DMS79 (cell line): ENCODE measurements at regions not wholly inside any gene's neighbourhood (a gene's known extent, or its start where the extent isn't known, plus 50 kb on each side); places are given as distances from the start of the nearest gene placed in this dataset.
"Not testable (repeated sequence)": the region's sequence is repeated elsewhere in the genome, so short reads cannot be mapped to it uniquely, and the experiment has no call there.

Source experiments
- DNase-seq: peaks from one replicate; lab custom pipeline; 2025; lab: John Stamatoyannopoulos, UW

- no peak for DNase-seq
Observed at GRCh38 chr5:92633875-92634487, 947.0 kb downstream of the NR2F1-AS1 start.

GRCh38 chr5:92633176-92633575 lies 947.8 kb downstream of the NR2F1-AS1 start:
- no peak for DNase-seq

- not testable (repeated sequence) for DNase-seq
Observed at GRCh38 chr5:92631237-92631701, 949.8 kb downstream of the NR2F1-AS1 start.

- no peak for DNase-seq
Observed at GRCh38 chr5:92629574-92629973, 951.4 kb downstream of the NR2F1-AS1 start.

- DNase-seq, result no peak
Observed at GRCh38 chr5:92629000-92629399, 952.0 kb downstream of the NR2F1-AS1 start.

- no peak for DNase-seq
Observed at GRCh38 chr5:92627186-92627585, 953.8 kb downstream of the NR2F1-AS1 start.

- DNase-seq, result no peak
Observed at GRCh38 chr5:92616085-92616484, 964.9 kb downstream of the NR2F1-AS1 start.

- no peak for DNase-seq
Observed at GRCh38 chr5:92613546-92613945, 967.5 kb downstream of the NR2F1-AS1 start.

GRCh38 chr5:92610435-92610834 lies 970.6 kb downstream of the NR2F1-AS1 start:
- DNase-seq, result not testable (repeated sequence)

- no peak for DNase-seq
Observed at GRCh38 chr5:92605591-92605990, 975.4 kb downstream of the NR2F1-AS1 start.

GRCh38 chr5:92599217-92599810 lies 981.7 kb downstream of the NR2F1-AS1 start:
- no peak for DNase-seq

- no peak for DNase-seq
Observed at GRCh38 chr5:92594031-92594430, 987.0 kb downstream of the NR2F1-AS1 start.

GRCh38 chr5:92588876-92589275 lies 992.1 kb downstream of the NR2F1-AS1 start:
- DNase-seq, result no peak

- DNase-seq, result no peak
Observed at GRCh38 chr5:92581690-92582089, 999.3 kb downstream of the NR2F1-AS1 start.

- no peak for DNase-seq
Observed at GRCh38 chr5:92581249-92581648, 999.8 kb downstream of the NR2F1-AS1 start.

- no peak for DNase-seq
Observed at GRCh38 chr5:92580814-92581213, 1000.2 kb downstream of the NR2F1-AS1 start.

- no peak for DNase-seq
Observed at GRCh38 chr5:92574023-92574422, 1007.0 kb downstream of the NR2F1-AS1 start.

GRCh38 chr5:92568522-92568921 lies 1012.5 kb downstream of the NR2F1-AS1 start:
- no peak for DNase-seq

GRCh38 chr5:92567831-92568450 lies 1013.1 kb downstream of the NR2F1-AS1 start:
- no peak for DNase-seq

- no peak for DNase-seq
Observed at GRCh38 chr5:92566113-92566786, 1014.8 kb downstream of the NR2F1-AS1 start.

- no peak for DNase-seq
Observed at GRCh38 chr5:92565673-92566072, 1015.3 kb downstream of the NR2F1-AS1 start.

GRCh38 chr5:92562065-92562464 lies 1019.0 kb downstream of the NR2F1-AS1 start:
- DNase-seq, result no peak

- no peak for DNase-seq
Observed at GRCh38 chr5:92561411-92561959, 1019.5 kb downstream of the NR2F1-AS1 start.
